ENCODE measurements at regions not wholly inside any gene's neighbourhood (a gene's known extent, or its start where the extent isn't known, plus 50 kb on each side); places are given as distances from the start of the nearest gene placed in this dataset.

DNA sequence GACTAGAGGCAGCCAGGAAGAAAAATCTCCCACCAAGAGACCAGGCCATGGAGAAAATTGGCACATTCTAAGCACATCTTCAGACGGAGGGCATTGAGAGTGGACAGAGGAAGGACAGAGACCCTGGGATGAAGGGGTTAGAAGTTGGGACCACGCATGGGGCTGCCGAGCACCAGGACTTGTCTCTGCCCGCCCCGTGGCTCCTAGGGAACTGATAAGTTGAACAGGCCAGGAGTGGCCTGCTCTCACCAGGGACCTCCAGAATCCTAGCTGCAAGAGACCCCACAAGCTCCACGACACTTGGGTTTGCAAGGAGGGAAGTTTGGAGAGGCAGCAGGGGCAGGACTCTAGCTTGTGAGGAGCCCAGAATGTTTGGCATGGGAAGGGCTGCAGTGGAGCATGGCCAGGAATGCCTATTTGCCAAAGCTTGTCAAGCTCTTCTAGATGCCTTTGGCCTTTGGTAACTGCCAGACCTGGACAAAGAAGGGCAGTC, 355.1 kb downstream of the NSUN3 start:
- Histone ChIP-seq H3K9me3 (no peaks in the 10 kb centered on the region), H3K4me1 (no peaks in the 10 kb centered on the region), H3K36me3 (no peaks in the 10 kb centered on the region), H3K4me3 (no peak overlapping the region), H3K27me3 (no peaks in the 10 kb centered on the region), H3K27ac (no peak overlapping the region)
- TF ChIP-seq POLR2A (IDR thresholded peaks at IDR 0.05): no peak
- TF ChIP-seq, protein P1, sequence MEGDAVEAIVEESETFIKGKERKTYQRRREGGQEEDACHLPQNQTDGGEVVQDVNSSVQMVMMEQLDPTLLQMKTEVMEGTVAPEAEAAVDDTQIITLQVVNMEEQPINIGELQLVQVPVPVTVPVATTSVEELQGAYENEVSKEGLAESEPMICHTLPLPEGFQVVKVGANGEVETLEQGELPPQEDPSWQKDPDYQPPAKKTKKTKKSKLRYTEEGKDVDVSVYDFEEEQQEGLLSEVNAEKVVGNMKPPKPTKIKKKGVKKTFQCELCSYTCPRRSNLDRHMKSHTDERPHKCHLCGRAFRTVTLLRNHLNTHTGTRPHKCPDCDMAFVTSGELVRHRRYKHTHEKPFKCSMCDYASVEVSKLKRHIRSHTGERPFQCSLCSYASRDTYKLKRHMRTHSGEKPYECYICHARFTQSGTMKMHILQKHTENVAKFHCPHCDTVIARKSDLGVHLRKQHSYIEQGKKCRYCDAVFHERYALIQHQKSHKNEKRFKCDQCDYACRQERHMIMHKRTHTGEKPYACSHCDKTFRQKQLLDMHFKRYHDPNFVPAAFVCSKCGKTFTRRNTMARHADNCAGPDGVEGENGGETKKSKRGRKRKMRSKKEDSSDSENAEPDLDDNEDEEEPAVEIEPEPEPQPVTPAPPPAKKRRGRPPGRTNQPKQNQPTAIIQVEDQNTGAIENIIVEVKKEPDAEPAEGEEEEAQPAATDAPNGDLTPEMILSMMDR (IDR thresholded peaks at IDR 0.05): no peak
- DNase-seq: no peak
- intact Hi-C loops (cut with DNase I; ENCODE audit: low total_unique reads): no loop called here

DNA sequence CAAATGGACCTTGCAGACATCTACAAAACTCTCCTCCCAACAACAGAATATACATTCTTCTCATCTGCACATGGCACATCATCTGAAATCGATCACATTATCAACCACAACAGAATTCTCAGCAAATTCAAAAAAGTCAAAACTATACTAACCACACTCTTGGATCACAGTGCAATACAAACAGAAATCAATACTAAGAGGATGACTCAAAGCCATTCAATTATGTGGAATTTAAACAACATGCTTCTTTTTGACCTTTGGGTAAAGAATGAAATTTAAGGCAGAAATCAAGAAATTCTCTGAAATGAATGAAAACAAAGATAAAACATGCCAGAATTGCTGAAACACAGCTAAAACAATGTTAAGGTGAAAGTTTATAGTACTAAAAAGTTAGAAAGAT, 358.1 kb downstream of the NSUN3 start:
- no peaks in the 10 kb centered on the region for H3K9me3 ChIP-seq
- H3K4me3 ChIP-seq: no peak overlapping the region
- H3K27ac ChIP-seq: no peak overlapping the region
- no peak for DNase-seq
- no peaks in the 10 kb centered on the region for H3K36me3 ChIP-seq
- intact Hi-C loops (cut with DNase I; ENCODE audit: low total_unique reads): no loop called here
- TF ChIP-seq POLR2A (IDR thresholded peaks at IDR 0.05): no peak
- TF ChIP-seq, protein P1 (IDR thresholded peaks at IDR 0.05): no peak
- no peaks in the 10 kb centered on the region for H3K4me1 ChIP-seq
- H3K27me3 ChIP-seq: no peaks in the 10 kb centered on the region

DNA sequence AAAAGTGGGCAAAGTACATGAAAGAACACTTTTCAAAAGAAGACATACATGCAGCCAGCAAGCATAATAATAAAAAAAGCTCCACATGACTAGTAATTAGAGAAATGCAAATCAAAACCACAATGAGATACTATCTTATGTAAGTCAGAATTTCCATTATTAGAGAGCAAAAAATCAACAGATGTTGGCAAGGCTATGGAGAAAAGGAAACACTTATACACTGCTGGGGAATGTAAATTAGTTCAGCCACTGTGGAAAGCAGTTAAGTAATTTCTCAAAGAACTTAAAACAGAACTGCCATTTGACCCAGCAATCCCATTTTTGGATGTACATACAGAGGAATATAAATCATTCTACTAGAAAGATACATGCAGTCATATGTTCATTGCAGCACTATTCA, 360.7 kb downstream of the NSUN3 start:
- no peaks in the 10 kb centered on the region for H3K9me3 ChIP-seq

DNA sequence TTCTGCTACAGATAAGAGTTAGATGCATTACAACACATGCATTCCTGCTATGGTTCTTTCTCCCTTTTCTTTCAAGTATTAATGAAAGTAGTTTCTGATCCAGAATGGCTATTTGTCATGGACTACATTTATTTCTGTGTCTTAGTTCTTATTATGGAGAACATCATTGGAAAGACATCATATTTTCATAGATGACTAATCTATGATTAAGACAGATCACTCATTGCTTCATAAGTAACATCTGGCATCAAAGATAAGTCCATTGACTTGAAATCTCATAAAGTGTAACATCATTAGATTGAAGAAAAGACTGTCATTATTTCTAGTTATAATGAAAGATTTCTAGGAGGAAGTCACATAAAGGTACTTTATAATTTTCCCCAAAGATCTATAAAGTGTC, 366.7 kb downstream of the NSUN3 start:
- Histone ChIP-seq H3K9me3 (no peaks in the 10 kb centered on the region), H3K36me3 (no peaks in the 10 kb centered on the region), H3K4me1 (no peaks in the 10 kb centered on the region), H3K27me3 (no peaks in the 10 kb centered on the region), H3K27ac (no peak overlapping the region), H3K4me3 (no peak overlapping the region)
- intact Hi-C loops (cut with DNase I; ENCODE audit: low total_unique reads): no loop called here
- no peak for TF ChIP-seq POLR2A (IDR thresholded peaks at IDR 0.05)
- TF ChIP-seq, protein P1 (IDR thresholded peaks at IDR 0.05): no peak
- no peak for DNase-seq

More for the DNA sequence above, 360.7 kb downstream of the NSUN3 start:
- Histone ChIP-seq H3K27ac (no peak overlapping the region), H3K4me3 (no peak overlapping the region), H3K36me3 (no peaks in the 10 kb centered on the region), H3K4me1 (no peaks in the 10 kb centered on the region), H3K27me3 (no peaks in the 10 kb centered on the region)
- DNase-seq: no peak
- no peak for TF ChIP-seq POLR2A (IDR thresholded peaks at IDR 0.05)
- TF ChIP-seq, protein P1 (IDR thresholded peaks at IDR 0.05): no peak
- intact Hi-C loops (cut with DNase I; ENCODE audit: low total_unique reads): no loop called here

DNA sequence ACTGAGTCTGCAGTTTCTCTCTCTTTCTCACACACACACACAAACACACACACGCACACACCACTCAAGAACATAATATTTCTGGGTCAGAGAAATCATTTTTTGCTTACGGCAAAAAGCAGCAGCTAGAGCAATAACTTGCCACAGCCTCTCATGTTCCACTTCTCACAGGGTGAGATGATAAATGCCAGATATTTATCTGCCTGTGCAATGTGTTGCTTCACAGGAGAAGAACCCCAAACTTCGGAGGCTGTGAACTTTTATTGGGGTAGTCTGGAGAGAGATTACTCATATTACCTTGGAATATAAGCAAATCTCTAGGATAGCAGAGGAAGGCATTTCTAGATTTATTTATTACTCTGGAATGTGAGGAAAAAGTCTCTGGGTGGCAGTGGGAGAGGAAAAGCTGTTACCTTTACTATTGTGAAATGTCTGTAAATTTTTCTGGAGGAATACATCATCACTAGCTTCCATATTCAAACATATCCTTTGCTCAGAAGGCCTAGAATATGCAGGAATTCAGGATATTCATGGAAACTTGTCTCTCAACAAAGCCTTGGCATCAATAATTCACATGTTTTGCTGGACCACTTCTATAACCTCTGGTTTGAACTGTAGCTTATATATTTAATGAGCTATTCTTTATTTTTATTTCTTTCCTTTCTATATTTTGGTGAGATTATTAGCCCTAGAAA, 369.2 kb downstream of the NSUN3 start:
- Histone ChIP-seq H3K27ac (no peak overlapping the region), H3K4me3 (no peak overlapping the region), H3K4me1 (no peaks in the 10 kb centered on the region), H3K27me3 (no peaks in the 10 kb centered on the region), H3K9me3 (no peaks in the 10 kb centered on the region), H3K36me3 (no peaks in the 10 kb centered on the region)
- TF ChIP-seq, protein P1 (IDR thresholded peaks at IDR 0.05): no peak
- TF ChIP-seq POLR2A (IDR thresholded peaks at IDR 0.05): no peak
- DNase-seq: no peak
- intact Hi-C loops (cut with DNase I; ENCODE audit: low total_unique reads): no loop called here
